ENCODE measurements at regions not wholly inside any gene's neighbourhood (a gene's known extent, or its start where the extent isn't known, plus 50 kb on each side); places are given as distances from the start of the nearest gene placed in this dataset.

- TF ChIP-seq TEAD1 (CRISPR knock-in tag; IDR thresholded peaks at IDR 0.05) (peak; percentile 21; the same call in 1 of the 2 replicates), NR2C2 (CRISPR knock-in tag; IDR thresholded peaks at IDR 0.05) (no peak), CTCF (IDR thresholded peaks at IDR 0.05) (peak; percentile 41; the same call in 1 of the 2 replicates), ZSCAN18 (CRISPR knock-in tag; IDR thresholded peaks at IDR 0.05) (no peak), ZBTB43 (CRISPR knock-in tag; IDR thresholded peaks at IDR 0.05) (no peak), CREB1 (CRISPR knock-in tag; IDR thresholded peaks at IDR 0.05) (no peak), JUN (CRISPR knock-in tag; IDR thresholded peaks at IDR 0.05) (no peak), AR (CRISPR knock-in tag; IDR thresholded peaks at IDR 0.05) (no peak), ATF2 (CRISPR knock-in tag; IDR thresholded peaks at IDR 0.05; ENCODE audit: borderline replicate concordance, low read depth) (no peak)
Measured at GRCh38 chr17:14813649-14814370, 451.3 kb downstream of the PMP22 start.

Data from WTC11 (cell line).